SU-DHL-6 (cell line): ENCODE measurements at regions not wholly inside any gene's neighbourhood (a gene's known extent, or its start where the extent isn't known, plus 50 kb on each side); places are given as distances from the start of the nearest gene placed in this dataset.

Experiments used
- CTCF ChIP-seq: fragments of 200-600 bp; sonication (generic); IDR thresholded peaks from one replicate; pipeline ENCODE4 v1.5.1; 2017; ENCODE audit warnings: antibody characterized with exemption, mild to moderate bottlenecking, low read length, moderate library complexity; ENCODE audit not compliant: insufficient read depth, poor library complexity, severe bottlenecking
- EZH2phosphoT487 ChIP-seq: fragments of 200-600 bp; sonication (generic), shearing (Covaris generic); conservative IDR thresholded peaks from 2 replicates; pipeline ENCODE4 v1.6.1; 2018; ENCODE audit warnings: mild to moderate bottlenecking, antibody characterized with exemption, low read length, moderate library complexity, mixed read lengths

- no peak for TF ChIP-seq CTCF
- no peak for TF ChIP-seq EZH2phosphoT487
These were observed 437.0 kb upstream of the ASIC2 start for GRCh38 chr17:33730131-33730530.
